H1 (cell line): ENCODE measurements at regions not wholly inside any gene's neighbourhood (a gene's known extent, or its start where the extent isn't known, plus 50 kb on each side); places are given as distances from the start of the nearest gene placed in this dataset.

Experiments used
- CBX5 ChIP-seq: fragments of 300-800, 300-1000 bp; sonication (generic); IDR thresholded peaks from 2 replicates; pipeline ENCODE4 v1.7.1; 2016; ENCODE audit warnings: antibody characterized with exemption, low read length, low read depth
- CBX8 ChIP-seq: fragments of 300-800, 300-1000 bp; sonication (generic); IDR thresholded peaks from 2 replicates; pipeline ENCODE4 v1.7.1; 2016; ENCODE audit warnings: low read depth, low read length, borderline replicate concordance
- CEBPB ChIP-seq: IDR thresholded peaks from 2 replicates; pipeline ENCODE4 v1.6.1; 2012; ENCODE audit warnings: low read depth, low read length
- CTCF ChIP-seq, 3 experiments: IDR thresholded peaks; 1 replicate in 2 of 3; 2 replicates in 1 of 3; pipeline versions ENCODE4 v1.5.1 to v1.6.1; 2011; ENCODE audit warnings: low read length in 3 of 3, mild to moderate bottlenecking in 3 of 3, inconsistent platforms in 2 of 3, low read depth in 1 of 3, moderate library complexity in 1 of 3; ENCODE audit not compliant: insufficient read depth in 1 of 3; ENCODE audit errors: control extremely low read depth in 1 of 3
- E2F6 ChIP-seq: IDR thresholded peaks from 2 replicates; pipeline ENCODE4 v1.6.1; 2012; ENCODE audit warnings: inconsistent platforms
- FOSL1 ChIP-seq: IDR thresholded peaks from 2 replicates; pipeline ENCODE4 v1.6.1; 2011; ENCODE audit warnings: mild to moderate bottlenecking, low read depth, low read length, moderate library complexity; ENCODE audit not compliant: insufficient read depth
- HDAC6 ChIP-seq: IDR thresholded peaks from one replicate; pipeline ENCODE4 v1.7.1; 2012; ENCODE audit warnings: low read depth, mild to moderate bottlenecking, inconsistent platforms, low read length, moderate library complexity
- JUN ChIP-seq: IDR thresholded peaks from 2 replicates; pipeline ENCODE4 v1.6.1; 2011; ENCODE audit warnings: low read depth, mild to moderate bottlenecking, improper control_type of control experiment, low read length
- POLR2A ChIP-seq, 2 experiments: IDR thresholded peaks; 1 replicate in 1 of 2; 2 replicates in 1 of 2; pipeline ENCODE4 v1.6.1; 2011; ENCODE audit warnings: low read depth in 2 of 2, low read length in 2 of 2, mild to moderate bottlenecking in 2 of 2; ENCODE audit errors: control extremely low read depth in 1 of 2
- TCF12 ChIP-seq: IDR thresholded peaks from 2 replicates; pipeline ENCODE4 v1.6.1; 2011; ENCODE audit warnings: low read depth, mild to moderate bottlenecking, low read length
- YY1 ChIP-seq: IDR thresholded peaks from 2 replicates; pipeline ENCODE4 v1.6.1; 2011; ENCODE audit warnings: low read depth, mild to moderate bottlenecking, low read length
- ZNF274 ChIP-seq: IDR thresholded peaks from 2 replicates; pipeline ENCODE4 v1.7.0; 2012; ENCODE audit warnings: low read length, borderline replicate concordance; ENCODE audit errors: extremely low read depth
- TF ChIP-seq, protein P1 (sequence below): IDR thresholded peaks from 2 replicates; pipeline ENCODE4 v1.6.1; 2012; ENCODE audit warnings: inconsistent platforms

DNA sequence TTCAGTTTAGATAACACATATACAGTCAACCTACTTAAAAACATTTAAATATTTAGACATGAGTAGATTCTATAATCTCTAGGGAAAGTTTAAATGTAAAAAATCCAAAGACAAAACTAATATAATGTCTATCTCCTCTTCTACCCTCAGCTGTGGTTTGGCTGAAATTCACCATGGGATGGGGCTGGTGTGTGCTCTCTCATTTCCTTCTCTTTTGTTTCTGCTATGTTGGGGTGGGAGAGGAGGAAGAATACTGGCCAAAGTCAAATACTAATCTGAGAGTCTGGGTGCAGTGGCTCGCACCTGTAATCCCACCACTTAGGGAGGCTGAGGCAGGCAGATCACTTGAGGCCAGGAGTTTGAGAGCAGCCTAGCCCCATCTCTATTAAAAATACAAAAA lies 1673.9 kb upstream of the SEL1L start:
- TF ChIP-seq CTCF (IDR thresholded peaks at IDR 0.05; ENCODE audit: control extremely low read depth in 1 of 3, insufficient read depth in 1 of 3, low read depth in 1 of 3, low read length in 3 of 3), result no peak
- no peak for TF ChIP-seq TCF12
- TF ChIP-seq JUN, result no peak
- no peak for TF ChIP-seq CBX8
- TF ChIP-seq POLR2A (IDR thresholded peaks at IDR 0.05; ENCODE audit: control extremely low read depth in 1 of 2, low read depth in 2 of 2, low read length in 2 of 2), result no peak
- no peak for TF ChIP-seq YY1
- TF ChIP-seq CBX5, result no peak
- no peak for TF ChIP-seq ZNF274
- TF ChIP-seq E2F6, result no peak
- TF ChIP-seq FOSL1, result no peak
- TF ChIP-seq CEBPB, result no peak
- TF ChIP-seq HDAC6, result no peak
- TF ChIP-seq, protein P1, sequence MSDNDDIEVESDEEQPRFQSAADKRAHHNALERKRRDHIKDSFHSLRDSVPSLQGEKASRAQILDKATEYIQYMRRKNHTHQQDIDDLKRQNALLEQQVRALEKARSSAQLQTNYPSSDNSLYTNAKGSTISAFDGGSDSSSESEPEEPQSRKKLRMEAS, result no peak
